T-cell (primary cell): ENCODE measurements at regions not wholly inside any gene's neighbourhood (a gene's known extent, or its start where the extent isn't known, plus 50 kb on each side); places are given as distances from the start of the nearest gene placed in this dataset.

Source experiments
- ATAC-seq, 4 experiments: fragments of 200-7000 bp in 3 of 4; fragments of 150-1000 bp in 1 of 4; cut with Tn5 transposase; replicated peaks in 1 of 4; 1 replicate in 3 of 4; 2 replicates in 1 of 4; pipeline ENCODE4 v1.10.0; 2021; ENCODE audit warnings: moderate library complexity in 3 of 4, mild to moderate bottlenecking in 2 of 4, moderate number of reproducible peaks in 1 of 4
- CTCF ChIA-PET, 2 donors: fragments of 300-600 bp; sonication (Branson Sonifier 250); formaldehyde crosslinking; loops; one replicate each; lab custom pipeline; 2022; ENCODE audit warnings: antibody characterized with exemption in 2 of 2; lab: Charles Lee
- POLR2A ChIA-PET, 2 donors: fragments of 300-600 bp; sonication (Branson Sonifier 250); formaldehyde crosslinking; loops; one replicate each; lab custom pipeline; 2022; ENCODE audit warnings: antibody characterized with exemption in 2 of 2; lab: Charles Lee
- DNase-seq, 35 experiments: peaks; one replicate each; pipeline versions ENCODE4 v3.0.0 to v3.0.0-alpha.2; 2013 to 2023
- H3K27ac ChIP-seq: one replicate; pipeline ENCODE4 v1.5.1; 2013; ENCODE audit warnings: low read length
- H3K27me3 ChIP-seq, 2 experiments: replicated peaks in 1 of 2; 1 replicate in 1 of 2; 2 replicates in 1 of 2; pipeline versions ENCODE4 v1.6.1 to v1.7.0; 2013; ENCODE audit warnings: low read length in 1 of 2, mixed read lengths in 1 of 2; ENCODE audit not compliant: control insufficient read depth in 2 of 2, insufficient read depth in 2 of 2; ENCODE audit errors: extremely low read depth in 1 of 2
- H3K36me3 ChIP-seq, 2 donors: 1 replicate in 1 of 2; 2 replicates in 1 of 2; pipeline versions ENCODE4 v1.6.1 to v1.7.0; 2013; ENCODE audit warnings: low read length in 1 of 2; ENCODE audit not compliant: control insufficient read depth in 2 of 2, insufficient read depth in 1 of 2; ENCODE audit errors: extremely low read depth in 1 of 2
- H3K4me1 ChIP-seq, 2 experiments: 1 replicate in 1 of 2; 2 replicates in 1 of 2; pipeline versions ENCODE4 v1.6.1 to v1.7.0; 2013; ENCODE audit warnings: low read length in 2 of 2, mixed read lengths in 1 of 2; ENCODE audit not compliant: insufficient read depth in 2 of 2, control insufficient read depth in 1 of 2; ENCODE audit errors: extremely low read depth in 1 of 2
- H3K4me3 ChIP-seq, 2 donors: 1 replicate in 1 of 2; 2 replicates in 1 of 2; pipeline versions ENCODE4 v1.5.1 to v1.7.0; 2013; ENCODE audit warnings: mild to moderate bottlenecking in 2 of 2, low read length in 1 of 2, moderate library complexity in 1 of 2; ENCODE audit not compliant: control insufficient read depth in 1 of 2; ENCODE audit errors: extremely low read depth in 1 of 2
- H3K9me3 ChIP-seq: 2 replicates; pipeline ENCODE4 v1.7.0; 2013
- H3K27ac Mint-ChIP-seq, 2 donors: one replicate each; pipeline ENCODE4 v1.8.0; 2020 to 2021; ENCODE audit warnings: mild to moderate bottlenecking in 2 of 2, mixed read lengths in 2 of 2
- H3K27me3 Mint-ChIP-seq, 2 donors: one replicate each; pipeline ENCODE4 v1.8.0; 2021 to 2022; ENCODE audit warnings: mixed read lengths in 2 of 2
- H3K36me3 Mint-ChIP-seq: one replicate; pipeline ENCODE4 v1.8.0; 2021; ENCODE audit warnings: mixed read lengths
- H3K4me1 Mint-ChIP-seq, 3 donors: one replicate each; pipeline ENCODE4 v1.8.0; 2020 to 2022; ENCODE audit warnings: mixed read lengths in 3 of 3, mild to moderate bottlenecking in 1 of 3
- H3K4me3 Mint-ChIP-seq, 3 donors: one replicate each; pipeline ENCODE4 v1.8.0; 2020 to 2022; ENCODE audit warnings: mild to moderate bottlenecking in 3 of 3, mixed read lengths in 3 of 3, moderate library complexity in 3 of 3
- H3K9me3 Mint-ChIP-seq, 3 donors: one replicate each; pipeline ENCODE4 v1.8.0; 2020 to 2022; ENCODE audit warnings: mixed read lengths in 3 of 3
- WGBS: methylation state at CpG from one replicate; pipeline ENCODE4 v1.1.5; 2013; ENCODE audit warnings: missing lambda C conversion rate; ENCODE audit not compliant: insufficient coverage; 5-methylcytosine and 5-hydroxymethylcytosine counted together

GRCh38 chr9:18114559-18115475 is 359.1 kb upstream of the ADAMTSL1 start:
- Histone ChIP-seq H3K9me3 (no peaks in the 10 kb centered on the region), H3K27me3 (no peaks in the 10 kb centered on the region), H3K27ac (no peak overlapping the region), H3K36me3 (no peaks in the 10 kb centered on the region), H3K4me1 (no peaks in the 10 kb centered on the region), H3K4me3 (no peak overlapping the region)
- Mint-ChIP-seq H3K27ac (no peak overlapping the region), H3K4me1 (no peaks in the 10 kb centered on the region), H3K27me3 (no peaks in the 10 kb centered on the region), H3K36me3 (no peaks in the 10 kb centered on the region), H3K4me3 (no peak overlapping the region), H3K9me3 (peaks cover 0 to 7% (median 2%) of the 10 kb centered on the region in 3 donors)
- DNase-seq (no peak), ATAC-seq (no peak)
- POLR2A ChIA-PET = no interaction called here
- CTCF ChIA-PET = no interaction called here
- 69% methylated on average over 6 of the region's 10 CpGs for WGBS

- no peaks in the 10 kb centered on the region for H3K4me1 ChIP-seq
- Mint-ChIP-seq H3K4me1 (no peaks in the 10 kb centered on the region), H3K4me3 (no peak overlapping the region), H3K27ac (no peak overlapping the region), H3K36me3 (no peaks in the 10 kb centered on the region), H3K9me3 (peaks cover 0 to 2% (median under 1%) of the 10 kb centered on the region in 3 donors), H3K27me3 (no peaks in the 10 kb centered on the region)
- H3K9me3 ChIP-seq = no peaks in the 10 kb centered on the region
- no peak for DNase-seq
- H3K4me3 ChIP-seq = no peak overlapping the region
- ChIA-PET CTCF (no interaction called here), POLR2A (no interaction called here)
- H3K27me3 ChIP-seq = no peaks in the 10 kb centered on the region
- ATAC-seq = no peak
- no peak overlapping the region for H3K27ac ChIP-seq
- no peaks in the 10 kb centered on the region for H3K36me3 ChIP-seq
These were observed 355.7 kb upstream of the ADAMTSL1 start for GRCh38 chr9:18118268-18118667.

- POLR2A ChIA-PET = no interaction called here
These were observed 351.8 kb upstream of the ADAMTSL1 start for GRCh38 chr9:18122171-18122570.

DNA sequence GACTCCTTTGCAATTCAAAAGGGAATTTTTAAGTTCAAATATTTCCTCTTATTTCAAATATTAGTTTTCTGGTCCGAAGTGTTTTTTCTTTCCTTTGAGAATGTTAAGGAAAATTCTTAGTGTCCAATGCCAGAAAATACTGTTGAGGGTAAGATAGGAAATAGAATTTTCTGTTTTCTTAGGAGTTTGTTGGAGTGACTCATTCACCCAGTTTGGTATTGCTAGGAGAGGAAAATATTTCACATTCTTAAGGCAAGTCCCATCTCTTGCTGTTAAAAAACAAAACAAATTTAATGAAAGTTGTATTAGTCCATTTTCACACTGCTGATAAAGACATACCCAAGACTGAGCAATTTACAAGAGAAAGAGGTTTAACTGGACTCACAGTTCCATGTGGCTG is 349.2 kb upstream of the ADAMTSL1 start:
- ChIA-PET CTCF (no interaction called here), POLR2A (no interaction called here)
- H3K9me3 ChIP-seq = no peaks in the 10 kb centered on the region
- no peak overlapping the region for H3K4me3 ChIP-seq
- Mint-ChIP-seq H3K4me3 (no peak overlapping the region), H3K27ac (no peak overlapping the region), H3K4me1 (no peaks in the 10 kb centered on the region), H3K9me3 (peaks cover 0 to 10% (median 0%) of the 10 kb centered on the region in 3 donors), H3K36me3 (no peaks in the 10 kb centered on the region), H3K27me3 (no peaks in the 10 kb centered on the region)
- H3K27ac ChIP-seq = no peak overlapping the region
- H3K27me3 ChIP-seq = peaks cover 0 to 2% of the 10 kb centered on the region in 2 experiments
- DNase-seq = no peak
- ATAC-seq = no peak
- no peaks in the 10 kb centered on the region for H3K4me1 ChIP-seq
- WGBS = no CpG with 5 or more reads among the region's 1 CpG
- H3K36me3 ChIP-seq = no peaks in the 10 kb centered on the region

More at GRCh38 chr9:18122171-18122570, 351.8 kb upstream of the ADAMTSL1 start:
- Mint-ChIP-seq H3K4me1 (no peaks in the 10 kb centered on the region), H3K9me3 (peaks cover 0 to 10% (median 0%) of the 10 kb centered on the region in 3 donors), H3K36me3 (no peaks in the 10 kb centered on the region), H3K27ac (no peak overlapping the region), H3K27me3 (no peaks in the 10 kb centered on the region), H3K4me3 (no peak overlapping the region)
- ATAC-seq (no peak), DNase-seq (no peak)
- H3K27me3 ChIP-seq = no peaks in the 10 kb centered on the region
- H3K4me3 ChIP-seq = no peak overlapping the region
- WGBS = 60% methylated on average over 1 of the region's 1 CpG
- H3K4me1 ChIP-seq = no peaks in the 10 kb centered on the region
- CTCF ChIA-PET = no interaction called here
- H3K27ac ChIP-seq = no peak overlapping the region
- H3K9me3 ChIP-seq = no peaks in the 10 kb centered on the region
- no peaks in the 10 kb centered on the region for H3K36me3 ChIP-seq

GRCh38 chr9:18126831-18127498 is 347.0 kb upstream of the ADAMTSL1 start:
- H3K9me3 Mint-ChIP-seq = peaks cover 0 to 10% (median 4%) of the 10 kb centered on the region in 3 donors
- DNase-seq (no peak), ATAC-seq (no peak)
- H3K27ac ChIP-seq = no peak overlapping the region
- WGBS = 79% methylated on average over 3 of the region's 4 CpGs
- no peaks in the 10 kb centered on the region for H3K36me3 Mint-ChIP-seq
- H3K36me3 ChIP-seq = no peaks in the 10 kb centered on the region
- ChIA-PET POLR2A (no interaction called here), CTCF (no interaction called here)
- peaks cover 0 to 2% of the 10 kb centered on the region in 2 experiments for H3K27me3 ChIP-seq
- no peak overlapping the region for H3K4me3 ChIP-seq
- no peaks in the 10 kb centered on the region for H3K4me1 ChIP-seq
- H3K4me3 Mint-ChIP-seq = no peak overlapping the region
- H3K4me1 Mint-ChIP-seq = no peaks in the 10 kb centered on the region
- H3K27ac Mint-ChIP-seq = no peak overlapping the region
- H3K9me3 ChIP-seq = no peaks in the 10 kb centered on the region
- H3K27me3 Mint-ChIP-seq = no peaks in the 10 kb centered on the region

- Mint-ChIP-seq H3K4me1 (no peaks in the 10 kb centered on the region), H3K27me3 (no peaks in the 10 kb centered on the region), H3K27ac (no peak overlapping the region), H3K4me3 (no peak overlapping the region), H3K9me3 (peaks cover 4 to 10% (median 8%) of the 10 kb centered on the region in 3 donors), H3K36me3 (no peaks in the 10 kb centered on the region)
- H3K27me3 ChIP-seq = peaks cover 0 to 2% of the 10 kb centered on the region in 2 experiments
- WGBS = 20% methylated on average over 1 of the region's 2 CpGs
- H3K4me3 ChIP-seq = no peak overlapping the region
- no peaks in the 10 kb centered on the region for H3K9me3 ChIP-seq
- ATAC-seq = no peak
- DNase-seq = no peak
- CTCF ChIA-PET = no interaction called here
- H3K4me1 ChIP-seq = no peaks in the 10 kb centered on the region
- POLR2A ChIA-PET = no interaction called here
- H3K36me3 ChIP-seq = no peaks in the 10 kb centered on the region
- no peak overlapping the region for H3K27ac ChIP-seq
These were observed 346.5 kb upstream of the ADAMTSL1 start for GRCh38 chr9:18127499-18127875.
